ENCODE measurements at regions not wholly inside any gene's neighbourhood (a gene's known extent, or its start where the extent isn't known, plus 50 kb on each side); places are given as distances from the start of the nearest gene placed in this dataset.

- no peak for TF ChIP-seq CTCF (IDR thresholded peaks at IDR 0.05)
- TF ChIP-seq POLR2A (IDR thresholded peaks at IDR 0.05) = no peak
These were observed 265.3 kb downstream of the CYP26B1 start for GRCh38 chr2:71882236-71882946.
